Posterior cingulate gyrus (tissue), 11 donors: ENCODE measurements at regions not wholly inside any gene's neighbourhood (a gene's known extent, or its start where the extent isn't known, plus 50 kb on each side); places are given as distances from the start of the nearest gene placed in this dataset.

Source experiments
- DNase-seq, 10 donors: peaks; one replicate each; pipeline versions ENCODE4 v3.0.0 to v3.0.0-alpha.2; 2020 to 2021; ENCODE audit warnings: mixed read lengths in 3 of 10
- intact Hi-C: fragments of 100-400 bp; cut with DNase I; formaldehyde crosslinking; loops from one replicate; pipeline ENCODE4 v1.15.1; 2023

DNA sequence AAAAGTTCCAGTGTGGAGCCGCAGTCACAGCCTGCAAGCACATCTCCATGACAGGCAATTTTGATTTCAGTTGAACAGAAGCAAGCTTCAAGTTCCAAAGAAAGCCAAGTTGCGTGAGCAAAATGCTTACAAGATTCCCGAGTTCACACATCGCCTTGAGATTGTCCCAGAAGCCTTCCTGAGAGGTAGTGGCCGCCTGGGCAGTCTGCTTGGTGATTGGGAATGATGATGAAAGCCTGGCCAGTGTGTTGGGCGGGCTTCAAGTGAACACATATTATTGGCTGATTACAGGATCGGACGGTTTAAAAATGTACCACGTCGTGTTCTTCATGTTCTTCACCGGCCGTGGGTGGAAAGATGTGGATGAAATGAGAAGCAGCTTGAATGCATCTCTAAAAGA lies 185.5 kb downstream of the FOXL1 start:
- intact Hi-C loops, result no loop called here
- DNase-seq, result peak in 1 of 10 donors; percentile 66

DNA sequence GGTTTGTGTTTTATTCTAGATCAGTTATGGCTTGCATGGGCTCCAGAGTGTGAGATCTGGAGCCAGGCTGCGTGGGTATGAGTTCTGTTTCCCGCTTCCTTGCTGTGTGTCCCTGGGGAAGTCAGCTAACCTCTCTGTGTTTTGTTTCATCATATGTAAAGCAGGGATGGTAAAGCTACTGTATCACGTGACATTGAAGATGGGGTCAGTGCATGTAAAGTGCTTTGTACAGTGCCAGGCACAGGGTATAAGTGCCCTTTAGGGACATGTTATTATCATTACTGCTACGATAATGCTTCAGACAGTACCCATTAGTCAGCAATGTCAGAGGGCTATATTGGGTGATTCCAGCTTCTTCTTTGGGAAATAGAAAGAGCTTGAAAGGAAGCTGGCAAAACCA lies 186.2 kb downstream of the FOXL1 start:
- intact Hi-C loops, result no loop called here
- no peak for DNase-seq

DNA sequence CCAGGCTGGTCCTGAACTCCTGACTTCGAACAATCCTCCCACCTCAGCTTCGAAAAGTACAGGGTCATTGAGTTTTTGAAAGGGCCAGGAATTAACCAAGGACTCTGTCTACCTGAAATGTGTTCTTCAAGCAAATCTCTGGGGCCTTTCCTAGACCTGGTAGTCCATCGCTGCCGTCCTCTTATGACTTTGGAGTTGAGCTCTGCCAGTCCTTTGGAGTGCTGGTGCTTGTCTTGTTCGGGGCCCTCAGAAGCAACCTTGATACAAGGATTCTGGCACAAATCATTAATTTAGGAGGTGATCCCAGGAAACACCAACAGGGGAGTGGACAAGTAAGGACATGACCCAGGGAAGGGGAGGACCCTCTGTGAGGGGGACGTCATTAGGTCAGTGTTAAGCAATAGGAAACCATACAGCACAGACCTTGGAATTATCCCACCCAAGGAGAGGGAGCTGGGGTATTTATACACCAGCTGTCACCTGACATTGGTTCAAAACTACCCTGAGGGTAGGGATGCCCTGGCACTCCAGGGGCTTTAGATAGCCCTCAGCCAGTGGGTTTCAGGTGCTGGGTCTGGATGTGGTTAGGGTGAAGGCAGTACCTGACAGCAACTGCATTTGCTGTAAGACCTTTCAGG lies 187.2 kb downstream of the FOXL1 start:
- intact Hi-C loops, result no loop called here
- no peak for DNase-seq

DNA sequence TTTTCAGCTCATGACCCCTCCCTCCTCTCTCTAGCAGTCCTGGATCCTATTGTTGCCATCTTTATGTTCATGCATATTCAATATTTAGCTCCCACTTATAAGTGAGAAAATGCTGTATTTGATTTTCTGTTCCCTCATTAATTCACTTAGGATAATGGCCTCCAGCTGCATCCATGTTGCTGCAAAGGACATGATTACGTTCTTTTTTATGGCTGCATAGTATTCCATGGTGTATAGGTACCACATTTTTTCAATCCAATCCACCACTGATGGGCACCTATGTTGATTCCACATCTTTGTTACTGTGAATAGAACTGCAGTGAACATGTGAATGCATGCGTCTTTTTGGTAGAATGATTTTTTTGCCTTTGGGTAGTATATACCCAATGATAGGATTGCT lies 188.4 kb downstream of the FOXL1 start:
- intact Hi-C loops, result no loop called here
- no peak for DNase-seq

DNA sequence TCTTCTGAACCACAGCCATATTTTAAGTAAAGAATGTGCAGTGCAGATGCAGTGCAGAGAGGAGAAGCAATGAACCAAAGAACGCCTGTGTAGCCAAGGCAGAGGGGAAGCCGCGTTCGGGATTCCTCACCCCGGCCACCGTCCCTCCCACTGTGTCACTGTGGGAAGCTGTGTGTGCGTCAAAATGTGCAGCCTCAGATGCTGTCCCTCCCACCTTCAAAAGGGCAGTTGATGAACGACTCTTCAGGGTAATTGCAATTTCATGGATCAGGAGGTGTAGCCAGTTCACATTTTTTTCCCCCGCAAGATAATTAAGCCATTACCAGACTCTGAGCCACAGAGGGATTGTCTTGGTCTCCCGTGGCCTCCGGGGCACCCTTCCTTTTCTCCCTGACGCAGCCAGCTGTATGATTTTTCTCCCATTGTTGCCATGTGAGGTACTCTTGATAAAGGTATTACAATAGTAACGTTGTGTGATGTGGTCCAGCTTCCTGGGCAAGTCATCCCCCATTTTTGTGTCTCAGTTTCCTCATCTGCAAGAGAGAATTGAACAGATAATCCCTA lies 190.0 kb downstream of the FOXL1 start:
- no peak for DNase-seq
- intact Hi-C loops, result no loop called here

DNA sequence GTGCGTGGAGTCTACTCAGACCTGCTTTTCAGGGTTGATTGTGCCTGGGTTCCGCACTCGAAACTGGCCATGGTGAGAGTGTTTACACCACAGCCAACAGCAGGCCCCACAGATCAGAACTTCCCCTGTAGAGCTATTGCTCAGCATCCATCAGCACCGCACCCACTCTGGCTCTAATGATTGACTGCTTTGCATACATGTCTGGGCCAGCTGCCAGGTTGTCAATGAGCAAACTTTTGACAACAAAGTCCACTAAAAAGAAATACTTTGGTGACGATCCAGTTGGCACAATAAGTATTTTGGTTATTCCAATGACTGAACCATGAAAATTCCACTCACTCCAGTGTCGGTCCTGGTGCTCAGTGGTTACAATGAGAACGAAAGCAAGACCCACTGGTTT lies 190.7 kb downstream of the FOXL1 start:
- intact Hi-C loops, result no loop called here

GRCh38 chr16:86771506-86772460 lies 193.4 kb downstream of the FOXL1 start:
- intact Hi-C loops, result no loop called here

More for the DNA sequence above, 190.7 kb downstream of the FOXL1 start:
- no peak for DNase-seq

GRCh38 chr16:86772671-86773353 lies 194.5 kb downstream of the FOXL1 start:
- intact Hi-C loops, result no loop called here
- peak in 1 of 10 donors; percentile 70 for DNase-seq

More at GRCh38 chr16:86771506-86772460, 193.4 kb downstream of the FOXL1 start:
- DNase-seq, result peak in 1 of 10 donors; percentile 18

DNA sequence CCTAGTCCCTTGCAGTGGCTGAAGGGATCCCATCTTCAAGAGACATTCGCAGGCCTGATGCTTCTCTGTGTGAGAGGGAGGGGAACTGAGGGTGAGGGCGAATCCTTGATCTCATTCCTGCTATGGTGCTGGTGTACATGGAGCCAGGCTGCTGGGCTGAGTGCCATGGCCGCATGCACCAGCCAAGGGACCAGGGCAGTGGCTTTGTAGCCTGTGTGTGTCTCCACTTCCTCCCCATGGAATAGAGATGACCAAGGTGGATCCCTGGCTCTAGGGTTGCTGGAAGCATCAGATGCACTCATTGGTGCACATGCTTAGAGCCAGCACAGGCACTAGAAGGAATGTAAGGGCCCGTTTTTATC lies 195.0 kb downstream of the FOXL1 start:
- intact Hi-C loops, result no loop called here
- no peak for DNase-seq

- intact Hi-C loops, result no loop called here
These were observed 196.6 kb downstream of the FOXL1 start for GRCh38 chr16:86774931-86775330.

GRCh38 chr16:86775511-86775921 lies 197.2 kb downstream of the FOXL1 start:
- intact Hi-C loops, result no loop called here
- DNase-seq, result no peak

More at GRCh38 chr16:86774931-86775330, 196.6 kb downstream of the FOXL1 start:
- DNase-seq, result peak in 1 of 10 donors; percentile 59

DNA sequence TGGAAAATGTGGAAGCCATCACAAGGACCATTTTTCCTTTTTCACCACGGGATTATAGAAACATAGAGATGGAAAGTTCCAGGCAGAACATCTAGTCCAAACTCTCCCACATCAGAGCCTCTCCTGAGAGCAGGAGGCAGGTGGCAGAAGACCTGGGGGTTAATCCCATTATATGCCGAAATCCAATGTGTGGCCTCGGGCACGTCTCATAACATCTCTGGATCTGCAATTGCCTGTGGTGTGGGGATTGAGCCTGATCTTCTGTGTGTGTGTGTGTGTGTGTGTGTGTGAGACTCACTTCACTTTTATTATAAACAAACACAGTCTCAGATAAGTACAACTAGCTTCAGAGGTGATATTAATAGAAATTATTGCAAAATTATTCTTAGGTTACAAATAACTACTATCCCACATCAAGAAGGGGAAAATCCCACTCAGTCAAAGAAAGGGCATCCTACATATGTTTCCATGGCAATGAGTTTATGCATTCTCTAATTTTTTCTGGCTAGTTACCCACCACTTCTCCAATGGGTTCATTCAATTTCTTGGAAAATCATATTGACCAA lies 199.1 kb downstream of the FOXL1 start:
- no peak for DNase-seq
- intact Hi-C loops, result no loop called here

- DNase-seq, result no peak
- intact Hi-C loops, result no loop called here
These were observed 199.9 kb downstream of the FOXL1 start for GRCh38 chr16:86778108-86778745.

DNA sequence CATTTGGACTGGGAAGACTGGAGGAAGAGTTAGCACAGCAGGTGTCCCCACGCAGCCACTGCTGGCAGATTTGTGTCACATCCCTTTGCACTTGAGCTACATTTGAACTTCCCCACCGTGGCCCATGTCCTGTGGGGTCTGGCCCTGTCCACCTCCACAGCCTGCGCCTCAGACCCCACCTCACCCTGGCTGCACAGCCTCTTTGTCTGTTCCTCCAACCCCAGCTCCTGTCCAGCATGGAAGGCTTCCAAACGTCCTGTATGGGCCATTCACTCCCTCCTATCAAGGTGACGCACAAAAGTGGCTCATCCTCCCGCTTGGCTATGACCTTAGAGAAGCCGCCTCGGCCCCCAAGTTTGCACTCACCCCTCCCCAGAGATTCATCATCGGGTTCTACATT lies 200.6 kb downstream of the FOXL1 start:
- DNase-seq, result peak in 1 of 10 donors; percentile 83
- intact Hi-C loops, result no loop called here

DNA sequence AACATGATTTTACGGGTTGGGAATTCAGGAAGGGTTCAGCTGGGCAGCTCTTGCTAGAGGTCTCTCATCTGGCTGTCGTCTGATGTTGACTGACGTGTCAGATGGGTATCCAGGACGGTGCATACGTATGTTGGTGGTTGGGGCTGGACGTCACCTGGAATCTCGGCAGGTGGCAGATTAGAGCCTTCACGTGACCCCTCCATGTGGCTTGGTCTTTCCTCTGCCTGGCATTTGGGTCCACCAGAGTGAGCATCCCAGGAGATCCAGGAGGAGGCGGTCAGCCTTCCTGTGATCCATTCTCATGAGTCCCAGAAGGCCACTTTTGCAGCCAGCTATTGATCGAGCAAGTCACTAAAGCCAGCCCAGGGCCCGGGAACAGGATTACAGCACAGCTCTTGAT lies 202.7 kb downstream of the FOXL1 start:
- intact Hi-C loops, result no loop called here

DNA sequence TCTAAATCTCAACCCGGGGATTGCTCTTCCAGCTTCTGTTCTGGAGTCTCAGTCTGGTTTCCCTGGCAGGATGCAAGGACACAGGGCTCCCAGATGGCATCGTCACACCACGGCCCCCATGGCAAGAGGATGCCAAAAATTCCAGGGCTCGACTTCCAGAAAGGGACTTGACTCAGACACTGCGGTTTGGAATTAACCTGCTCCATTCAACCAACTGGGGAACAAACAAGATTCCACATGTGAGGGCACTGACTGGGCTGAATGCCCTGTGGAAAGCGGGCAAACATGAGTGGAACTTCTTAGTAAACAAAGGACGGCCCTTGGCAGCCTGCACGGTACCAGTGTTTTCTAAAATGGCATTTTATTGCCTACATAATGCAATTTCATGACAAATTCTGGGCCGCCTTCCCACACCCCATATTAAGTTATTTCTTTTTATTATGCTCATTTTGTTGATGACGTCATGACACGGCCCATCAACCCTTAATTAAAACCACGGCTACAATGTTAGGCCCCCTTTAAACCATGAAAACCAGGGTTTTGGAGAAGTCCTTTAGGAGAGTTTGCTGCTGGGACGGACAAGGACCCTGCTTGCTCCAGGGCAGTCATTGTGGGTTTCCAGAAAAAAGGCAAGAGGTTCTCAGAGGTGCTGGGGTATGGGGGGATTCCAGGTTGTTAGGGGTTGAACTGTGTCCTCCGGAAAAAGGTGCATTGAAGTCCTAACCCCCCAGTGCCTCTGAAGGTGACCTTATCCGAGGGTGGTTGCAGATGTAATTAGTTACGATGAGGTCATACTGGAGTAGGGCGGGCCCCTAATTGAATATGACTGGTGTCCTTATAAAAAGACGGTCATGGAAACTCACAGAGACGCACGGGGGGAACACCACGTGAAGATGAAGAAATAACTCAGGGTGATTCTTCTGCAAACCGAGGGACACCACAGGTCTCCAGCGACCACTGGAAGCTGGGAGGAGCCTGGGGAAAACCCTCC lies 205.6 kb downstream of the FOXL1 start:
- no peak for DNase-seq
- intact Hi-C loops, result no loop called here

More for the DNA sequence above, 202.7 kb downstream of the FOXL1 start:
- no peak for DNase-seq

- DNase-seq, result no peak
- intact Hi-C loops, result no loop called here
These were observed 208.0 kb downstream of the FOXL1 start for GRCh38 chr16:86786338-86786737.

GRCh38 chr16:86786994-86787393 lies 208.6 kb downstream of the FOXL1 start:
- no peak for DNase-seq
- intact Hi-C loops, result no loop called here

GRCh38 chr16:86787538-86787937 lies 209.2 kb downstream of the FOXL1 start:
- DNase-seq, result no peak
- intact Hi-C loops, result no loop called here
